ENCODE measurements at regions not wholly inside any gene's neighbourhood (a gene's known extent, or its start where the extent isn't known, plus 50 kb on each side); places are given as distances from the start of the nearest gene placed in this dataset.

GRCh38 chr20:51888291-51888690 is 86.0 kb upstream of the SALL4 start:
- TF ChIP-seq CTCF (conservative IDR thresholded peaks at IDR 0.05; ENCODE audit: low read depth, low read length), result no peak
- H3K4me3 ChIP-seq (ENCODE audit: low read length), result no peak overlapping the region
- no peak for DNase-seq (ENCODE audit: low read depth)

- no peak for DNase-seq (ENCODE audit: low read depth)
- H3K4me3 ChIP-seq (ENCODE audit: low read length), result no peak overlapping the region
- TF ChIP-seq CTCF (conservative IDR thresholded peaks at IDR 0.05; ENCODE audit: low read depth, low read length), result no peak
Observed at GRCh38 chr20:51886891-51887608, 84.7 kb upstream of the SALL4 start.

- no peak overlapping the region for H3K4me3 ChIP-seq (ENCODE audit: low read length)
- TF ChIP-seq CTCF (conservative IDR thresholded peaks at IDR 0.05; ENCODE audit: low read depth, low read length), result no peak
- no peak for DNase-seq (ENCODE audit: low read depth)
Observed at GRCh38 chr20:51886341-51886740, 84.0 kb upstream of the SALL4 start.

GRCh38 chr20:51884561-51884960 is 82.2 kb upstream of the SALL4 start:
- H3K4me3 ChIP-seq (ENCODE audit: low read length), result no peak overlapping the region
- DNase-seq (ENCODE audit: low read depth), result no peak
- no peak for TF ChIP-seq CTCF (conservative IDR thresholded peaks at IDR 0.05; ENCODE audit: low read depth, low read length)

- TF ChIP-seq CTCF (conservative IDR thresholded peaks at IDR 0.05; ENCODE audit: low read depth, low read length), result no peak
- DNase-seq (ENCODE audit: low read depth), result no peak
- H3K4me3 ChIP-seq (ENCODE audit: low read length), result no peak overlapping the region
Observed at GRCh38 chr20:51880188-51880587, 77.9 kb upstream of the SALL4 start.

GRCh38 chr20:51876313-51876940 is 74.1 kb upstream of the SALL4 start:
- no peak for DNase-seq (ENCODE audit: low read depth)
- no peak for TF ChIP-seq CTCF (conservative IDR thresholded peaks at IDR 0.05; ENCODE audit: low read depth, low read length)
- no peak overlapping the region for H3K4me3 ChIP-seq (ENCODE audit: low read length)

- H3K4me3 ChIP-seq (ENCODE audit: low read length), result no peak overlapping the region
- no peak for TF ChIP-seq CTCF (conservative IDR thresholded peaks at IDR 0.05; ENCODE audit: low read depth, low read length)
- DNase-seq (ENCODE audit: low read depth), result no peak
Observed at GRCh38 chr20:51873652-51874051, 71.3 kb upstream of the SALL4 start.

Data from retinal pigment epithelial cell (primary cell).